HG03354 (cell line): ENCODE measurements at regions not wholly inside any gene's neighbourhood (a gene's known extent, or its start where the extent isn't known, plus 50 kb on each side); places are given as distances from the start of the nearest gene placed in this dataset.
"Not testable (repeated sequence)": the region's sequence is repeated elsewhere in the genome, so short reads cannot be mapped to it uniquely, and the experiment has no call there.

Experiments
- ATAC-seq: cut with Tn5 transposase; IDR thresholded peaks from one replicate; pipeline ENCODE4 v1.9.1; 2021; ENCODE audit warnings: mild to moderate bottlenecking; ENCODE audit not compliant: unreplicated experiment, poor library complexity, severe bottlenecking

- peak; percentile 12 for ATAC-seq
Observed at GRCh38 chr12:116360579-116361413, 83.3 kb upstream of the MED13L start.

DNA sequence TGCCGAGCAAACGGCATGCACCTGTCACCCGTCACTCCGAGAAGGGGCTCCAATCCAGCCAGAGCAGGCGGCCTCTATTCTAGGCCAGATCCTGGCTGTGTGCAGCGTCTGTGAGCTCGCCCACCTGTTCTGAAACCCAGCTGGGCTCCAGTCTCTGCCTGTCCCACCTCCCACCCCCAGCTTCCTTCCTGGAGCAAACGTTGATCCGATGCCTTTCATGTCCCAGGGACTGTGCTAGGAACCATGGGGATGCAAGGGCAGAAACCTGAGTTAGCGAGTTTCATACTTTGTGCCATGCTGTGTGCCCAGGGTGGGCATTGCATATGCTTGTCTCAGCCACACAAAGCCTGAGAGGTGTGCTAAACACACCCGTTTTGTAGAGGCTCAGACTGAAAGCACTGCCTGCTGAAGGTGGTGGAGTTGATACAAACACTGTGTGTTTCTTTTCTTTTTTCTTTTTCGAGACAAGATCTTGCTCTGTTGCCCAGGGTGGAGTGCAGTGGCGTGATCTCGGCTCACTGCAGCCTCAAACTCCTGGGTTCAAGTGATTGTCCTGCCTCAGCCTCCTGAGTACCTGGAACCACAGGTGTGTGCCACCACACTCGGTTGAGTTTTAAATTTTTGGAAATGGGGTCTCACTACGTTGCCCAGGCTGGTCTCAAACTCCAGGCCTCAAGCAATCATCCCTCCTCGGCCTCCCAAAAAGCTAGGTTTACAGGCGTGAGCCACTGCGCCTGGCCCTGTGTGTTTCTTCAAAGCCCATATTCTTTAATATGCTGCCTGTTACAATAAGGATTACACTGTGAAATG is 84.1 kb upstream of the MED13L start:
- peak; percentile 66 for ATAC-seq

DNA sequence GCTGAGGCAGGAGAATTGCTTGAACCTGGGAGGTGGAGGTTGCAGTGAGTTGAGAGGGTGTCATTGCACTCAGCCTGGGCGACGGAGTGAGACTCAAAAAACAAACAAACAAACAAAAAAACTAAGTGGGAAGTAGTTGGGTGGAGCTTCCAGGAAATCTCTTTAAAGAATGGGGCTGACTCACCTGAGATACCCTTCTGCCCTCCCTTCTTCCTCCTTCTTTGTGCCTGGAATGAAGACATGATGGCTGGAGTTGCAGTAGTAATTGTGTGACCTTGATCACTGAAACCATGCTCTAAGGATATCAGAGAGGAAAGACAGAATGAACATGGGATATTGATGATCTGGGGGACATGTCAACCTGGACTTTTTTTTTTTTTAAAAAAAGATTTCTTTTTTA is 87.6 kb upstream of the MED13L start:
- no peak for ATAC-seq

- no peak for ATAC-seq
Observed at GRCh38 chr12:116365606-116366455, 88.3 kb upstream of the MED13L start.

DNA sequence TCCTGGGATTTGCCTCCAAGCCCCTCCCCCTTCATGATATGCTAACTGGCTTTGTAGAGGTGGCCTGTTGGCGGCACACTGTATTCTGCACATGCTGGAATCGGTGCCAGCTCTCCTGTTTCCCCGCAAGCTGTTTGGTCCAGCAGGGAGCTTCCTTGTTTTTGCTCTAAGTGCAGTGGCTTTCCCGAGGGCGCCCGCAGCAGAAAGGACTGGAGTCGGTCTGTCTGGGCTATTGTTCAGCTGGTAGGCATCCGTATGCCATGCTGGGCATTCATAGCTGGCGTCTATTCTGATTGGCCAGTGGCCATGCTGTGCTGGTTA is 88.9 kb upstream of the MED13L start:
- ATAC-seq = no peak

DNA sequence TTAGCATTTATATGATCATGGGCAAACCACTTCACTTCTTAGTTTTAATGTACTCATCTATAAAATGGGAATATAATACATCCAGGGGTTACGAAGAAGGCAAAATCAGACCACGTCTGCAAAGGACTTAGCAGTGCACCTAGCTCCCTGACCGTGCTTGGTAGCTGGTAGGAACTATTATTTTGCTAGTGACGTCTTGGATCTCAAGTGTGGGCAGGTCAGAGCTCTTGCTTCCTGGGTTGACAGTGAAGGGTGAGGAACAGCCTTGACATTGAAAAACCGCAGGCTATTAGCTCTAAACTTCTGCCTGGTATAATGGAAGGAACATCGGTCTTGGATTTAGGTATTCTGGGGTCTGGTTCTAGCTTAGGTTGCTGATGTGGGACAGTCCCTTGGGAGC is 89.3 kb upstream of the MED13L start:
- ATAC-seq = no peak

DNA sequence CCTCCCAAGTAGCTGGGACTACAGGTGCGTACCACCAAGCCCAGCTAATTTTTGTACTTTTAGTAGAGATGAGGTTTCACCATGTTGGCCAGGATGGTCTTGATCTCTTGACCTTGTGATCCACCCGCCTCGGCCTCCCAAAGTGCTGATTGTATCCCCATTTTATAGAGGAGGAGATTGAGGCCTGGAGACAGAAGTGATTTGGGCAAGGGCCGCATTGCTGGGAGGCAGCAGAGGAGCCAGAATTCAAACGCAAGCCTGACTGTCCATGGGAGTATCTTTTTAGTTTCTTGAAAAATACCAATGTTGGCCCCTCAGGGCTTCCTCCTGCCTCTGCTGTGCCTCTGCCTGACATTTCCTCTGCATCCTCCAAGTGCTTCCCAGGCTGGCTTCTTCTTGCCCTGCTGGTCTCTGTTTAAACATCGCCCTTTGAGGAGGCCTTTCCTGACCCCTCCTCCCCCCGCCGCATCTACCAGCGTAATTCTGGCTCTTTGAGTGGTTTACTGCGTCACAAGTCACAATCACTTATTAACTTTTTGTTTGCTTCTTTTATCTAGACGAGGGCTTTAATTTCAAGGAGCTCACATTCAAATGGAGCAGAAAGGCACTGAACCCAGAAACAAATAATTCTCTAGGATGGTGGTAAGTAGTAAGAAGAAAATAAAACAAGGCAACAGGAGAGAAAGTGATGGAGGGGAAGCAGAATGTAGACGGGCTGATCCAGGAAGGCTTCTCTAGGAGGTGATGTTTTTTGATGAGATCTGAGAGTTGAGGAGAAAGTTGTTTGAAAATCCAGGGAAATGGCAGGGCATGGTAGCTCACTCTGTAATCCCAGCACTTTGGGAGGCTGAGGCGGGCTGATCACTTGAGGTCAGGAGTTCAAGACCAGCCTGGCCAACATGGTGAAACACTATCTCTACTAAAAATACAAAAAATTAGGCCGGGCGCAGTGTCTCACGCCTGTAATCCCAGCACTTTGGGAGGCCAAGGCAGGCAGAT is 91.0 kb upstream of the MED13L start:
- ATAC-seq = no peak

DNA sequence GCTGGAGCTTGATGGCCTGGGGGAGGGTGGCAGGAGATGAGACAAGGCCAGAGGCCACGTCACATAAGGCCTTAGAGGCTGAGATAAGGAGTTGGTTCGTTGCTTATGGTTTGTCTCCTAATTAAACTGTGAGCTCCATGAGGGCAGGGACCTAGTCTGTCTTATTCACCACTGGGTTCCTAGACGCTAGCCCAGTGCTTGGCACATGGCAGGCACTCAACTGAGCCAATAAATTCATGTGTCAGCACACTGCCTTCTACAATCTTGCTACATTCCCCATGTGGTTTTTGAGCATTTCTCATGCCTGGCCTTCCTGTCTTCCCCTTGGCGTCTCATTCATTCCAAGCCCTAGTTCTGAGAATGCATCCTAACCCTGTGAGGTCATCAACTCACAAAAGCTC is 92.5 kb upstream of the MED13L start:
- no peak for ATAC-seq

DNA sequence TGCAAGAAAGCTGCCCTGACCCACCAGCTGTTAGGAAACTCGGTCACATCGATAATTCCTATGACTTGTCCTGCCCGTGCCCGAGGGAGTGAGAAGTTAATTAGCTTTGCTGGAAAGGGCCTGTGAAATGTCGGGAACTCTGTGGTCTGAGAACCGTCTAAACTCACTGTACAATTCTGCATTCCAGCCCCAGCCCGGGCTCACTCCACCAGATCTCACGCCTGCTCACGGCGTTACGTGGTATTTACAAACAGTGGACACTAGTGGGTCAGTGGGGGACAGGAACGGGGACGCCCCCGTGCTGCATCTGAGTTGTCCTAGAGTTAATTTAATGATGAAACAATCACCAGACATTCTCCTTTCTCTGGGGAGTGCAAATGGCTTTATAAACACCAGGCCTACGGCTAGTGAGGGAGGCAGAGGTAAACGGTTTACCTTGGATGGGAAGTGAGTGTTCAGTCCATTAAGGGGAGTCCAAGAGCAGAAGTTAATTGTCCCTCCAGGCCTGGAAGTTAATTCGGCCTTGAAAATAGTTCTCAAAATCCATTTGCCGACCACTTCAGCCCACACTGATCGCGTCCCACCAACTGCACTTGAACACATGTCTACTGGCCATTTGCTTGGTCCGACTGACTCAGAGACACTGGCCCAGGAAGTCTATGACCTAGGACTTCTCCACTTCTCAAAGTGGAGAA is 93.5 kb upstream of the MED13L start:
- ATAC-seq = no peak

- ATAC-seq = no peak
Observed at GRCh38 chr12:116372815-116373214, 95.3 kb upstream of the MED13L start.

GRCh38 chr12:116373572-116374206 is 96.2 kb upstream of the MED13L start:
- ATAC-seq = no peak

- no peak for ATAC-seq
Observed at GRCh38 chr12:116374207-116374606, 96.7 kb upstream of the MED13L start.

DNA sequence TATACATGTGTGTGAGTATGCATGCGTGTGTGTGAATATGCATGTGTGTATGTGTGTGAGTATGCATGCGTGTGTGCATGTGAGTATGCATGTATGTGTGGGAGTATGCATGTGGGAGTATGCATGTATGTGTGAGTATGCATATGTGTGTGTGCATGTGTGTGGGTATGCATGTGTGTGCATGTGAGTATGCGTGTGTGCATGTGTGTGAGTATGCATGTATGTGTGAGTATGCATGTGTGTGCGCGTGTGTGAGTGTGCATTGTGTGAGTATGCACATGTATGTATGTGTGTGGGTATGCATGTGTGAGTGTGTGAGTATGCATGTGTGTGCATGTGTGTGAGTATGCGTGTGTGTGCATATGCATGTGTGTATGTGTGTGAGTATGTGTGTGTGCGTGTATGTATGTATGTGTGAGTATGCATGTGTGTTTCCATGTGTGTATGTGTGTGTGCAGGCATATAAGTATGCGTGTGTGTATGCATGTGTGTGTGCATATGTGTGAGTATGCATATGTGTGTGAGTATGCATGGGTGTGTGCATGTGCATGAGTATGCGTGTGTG is 97.9 kb upstream of the MED13L start:
- ATAC-seq = no peak

DNA sequence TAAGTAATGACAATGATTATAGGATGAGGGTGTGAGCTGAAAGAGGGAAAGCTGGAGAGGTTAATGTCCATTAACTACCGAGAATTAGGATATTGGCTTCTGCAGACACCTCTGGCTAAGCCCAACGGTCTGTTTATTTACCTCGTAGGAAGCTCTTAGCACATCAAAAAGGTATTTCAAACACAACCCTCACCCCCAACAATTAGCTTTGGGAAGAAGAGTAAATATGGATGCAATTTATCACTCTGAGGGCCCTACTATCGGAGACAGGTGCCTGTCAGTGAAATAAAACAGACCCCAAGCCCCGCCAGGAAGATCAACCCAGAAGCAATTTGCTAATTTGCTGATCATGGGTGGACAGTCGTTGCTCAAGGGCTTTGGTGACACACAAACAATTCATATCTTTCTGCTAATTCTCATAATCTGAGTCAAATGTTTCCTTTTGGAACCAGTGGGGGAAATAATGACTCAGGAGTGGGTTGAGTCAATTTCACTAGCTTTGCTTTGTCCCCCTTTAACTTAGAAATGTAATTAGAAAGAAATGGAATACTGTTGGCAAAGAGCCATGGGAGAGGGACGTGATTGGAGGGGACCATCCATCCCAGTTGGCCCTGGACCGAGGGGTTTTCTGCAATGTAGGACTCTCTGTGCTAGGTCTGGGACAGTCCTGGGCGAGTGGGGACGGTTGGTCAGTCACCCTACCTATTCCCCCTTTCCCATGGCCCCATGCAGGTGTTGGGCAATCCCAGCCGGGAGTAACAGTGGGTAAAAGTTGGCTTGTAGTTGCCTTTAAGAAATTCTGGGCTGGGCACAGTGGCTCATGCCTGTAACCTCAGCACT is 99.1 kb upstream of the MED13L start:
- no peak for ATAC-seq

GRCh38 chr12:116377194-116377571 is 99.7 kb upstream of the MED13L start:
- ATAC-seq = not testable (repeated sequence)

- no peak for ATAC-seq
Observed at GRCh38 chr12:116378002-116378401, 100.5 kb upstream of the MED13L start.

- ATAC-seq = no peak
Observed at GRCh38 chr12:116380108-116380507, 102.6 kb upstream of the MED13L start.
